ENCODE measurements at regions not wholly inside any gene's neighbourhood (a gene's known extent, or its start where the extent isn't known, plus 50 kb on each side); places are given as distances from the start of the nearest gene placed in this dataset.

DNA sequence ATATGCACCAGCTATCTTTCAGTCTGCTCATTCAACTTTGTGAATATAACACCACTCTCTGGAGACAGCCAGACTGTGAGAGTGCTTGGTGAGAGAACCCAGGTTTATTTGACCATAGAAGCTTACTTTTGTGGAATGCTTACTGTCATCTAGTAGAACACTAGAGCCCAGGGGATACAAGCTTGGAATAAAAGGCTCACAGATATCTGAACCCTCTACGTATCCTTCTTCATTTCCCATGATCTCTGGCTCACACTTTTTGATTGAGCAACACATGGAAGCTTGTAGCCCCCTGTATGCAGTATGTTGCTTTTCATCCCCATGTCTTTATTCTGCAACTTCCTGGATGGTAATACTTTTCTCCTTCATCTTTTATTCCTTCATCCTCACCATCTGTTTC lies 835.3 kb upstream of the CITED2 start:
- TF ChIP-seq, protein P1, sequence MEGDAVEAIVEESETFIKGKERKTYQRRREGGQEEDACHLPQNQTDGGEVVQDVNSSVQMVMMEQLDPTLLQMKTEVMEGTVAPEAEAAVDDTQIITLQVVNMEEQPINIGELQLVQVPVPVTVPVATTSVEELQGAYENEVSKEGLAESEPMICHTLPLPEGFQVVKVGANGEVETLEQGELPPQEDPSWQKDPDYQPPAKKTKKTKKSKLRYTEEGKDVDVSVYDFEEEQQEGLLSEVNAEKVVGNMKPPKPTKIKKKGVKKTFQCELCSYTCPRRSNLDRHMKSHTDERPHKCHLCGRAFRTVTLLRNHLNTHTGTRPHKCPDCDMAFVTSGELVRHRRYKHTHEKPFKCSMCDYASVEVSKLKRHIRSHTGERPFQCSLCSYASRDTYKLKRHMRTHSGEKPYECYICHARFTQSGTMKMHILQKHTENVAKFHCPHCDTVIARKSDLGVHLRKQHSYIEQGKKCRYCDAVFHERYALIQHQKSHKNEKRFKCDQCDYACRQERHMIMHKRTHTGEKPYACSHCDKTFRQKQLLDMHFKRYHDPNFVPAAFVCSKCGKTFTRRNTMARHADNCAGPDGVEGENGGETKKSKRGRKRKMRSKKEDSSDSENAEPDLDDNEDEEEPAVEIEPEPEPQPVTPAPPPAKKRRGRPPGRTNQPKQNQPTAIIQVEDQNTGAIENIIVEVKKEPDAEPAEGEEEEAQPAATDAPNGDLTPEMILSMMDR (IDR thresholded peaks at IDR 0.05; ENCODE audit: insufficient read depth, low read length, poor library complexity, severe bottlenecking): no peak
- no peak for TF ChIP-seq EZH2phosphoT487 (conservative IDR thresholded peaks at IDR 0.05; ENCODE audit: low read length)
